Endothelial cell of umbilical vein (primary cell): ENCODE measurements at regions not wholly inside any gene's neighbourhood (a gene's known extent, or its start where the extent isn't known, plus 50 kb on each side); places are given as distances from the start of the nearest gene placed in this dataset.

Experiments
- BruUV-seq: library from RNA; stranded (reverse); fragments of 400-500 nt; replicated peaks from 2 replicates; lab custom pipeline; 2021; lab: Mats Ljungman, UMichigan
- CTCF ChIA-PET: fragments of 300-600, 350-600 bp; sonication (Branson Sonifier 250); formaldehyde crosslinking; loops from one replicate; lab custom pipeline; 2021; ENCODE audit warnings: antibody characterized with exemption, inconsistent platforms; lab: Charles Lee
- POLR2A ChIA-PET: fragments of 300-600, 350-600 bp; sonication (Branson Sonifier 250); formaldehyde crosslinking; loops from one replicate; lab custom pipeline; 2021; ENCODE audit warnings: antibody characterized with exemption, inconsistent platforms; lab: Charles Lee
- DNase-seq: peaks from one replicate; pipeline ENCODE4 v3.0.0-alpha.2; 2011; ENCODE audit warnings: low read depth, low spot score
- FAIRE-seq: peaks from 2 replicates; lab custom pipeline; 2011; peaks lifted over from hg19 to GRCh38; lab: Jason Lieb, UNC
- H2AFZ ChIP-seq: 2 replicates; pipeline ENCODE4 v1.6.0; 2012; ENCODE audit warnings: low read depth, low read length, control low read depth, inconsistent platforms
- H3K27ac ChIP-seq: 2 replicates; pipeline ENCODE4 v1.5.1; 2011; ENCODE audit warnings: low read depth, mild to moderate bottlenecking, control low read depth, low read length, moderate library complexity; ENCODE audit not compliant: insufficient read depth
- H3K27me3 ChIP-seq, 2 experiments: 2 replicates each; pipeline versions ENCODE4 v1.6.0 to v1.6.1; 2011; ENCODE audit warnings: low read length in 2 of 2, mixed read lengths in 1 of 2; ENCODE audit not compliant: control insufficient read depth in 2 of 2, insufficient read depth in 2 of 2
- H3K36me3 ChIP-seq, 2 experiments: 2 replicates in 1 of 2; 3 replicates in 1 of 2; pipeline ENCODE4 v1.5.1; 2011; ENCODE audit warnings: low read length in 2 of 2, mild to moderate bottlenecking in 1 of 2, moderate library complexity in 1 of 2; ENCODE audit not compliant: control insufficient read depth in 2 of 2, insufficient read depth in 2 of 2; ENCODE audit errors: extremely low read depth in 1 of 2
- H3K4me1 ChIP-seq: 3 replicates; pipeline ENCODE4 v1.5.1; 2011; ENCODE audit warnings: mild to moderate bottlenecking, low read length; ENCODE audit not compliant: control insufficient read depth, insufficient read depth; ENCODE audit errors: extremely low read depth
- H3K4me2 ChIP-seq: 2 replicates; pipeline ENCODE4 v1.6.1; 2011; ENCODE audit warnings: low read length, control low read depth, mixed read lengths; ENCODE audit not compliant: insufficient read depth
- H3K4me3 ChIP-seq, 3 experiments: fragments of 200-600 bp in 1 of 3; sonication (generic), shearing (Covaris generic) in 1 of 3; replicated peaks in 1 of 3; 2 replicates each; pipeline ENCODE4 v1.5.1; 2011 to 2016; ENCODE audit warnings: control low read depth in 3 of 3, low read length in 3 of 3, mild to moderate bottlenecking in 2 of 3, inconsistent platforms in 1 of 3, low read depth in 1 of 3, moderate library complexity in 1 of 3; ENCODE audit not compliant: insufficient read depth in 1 of 3
- H3K79me2 ChIP-seq: 2 replicates; pipeline ENCODE4 v1.6.0; 2012; ENCODE audit warnings: low read length, inconsistent platforms; ENCODE audit not compliant: control insufficient read depth, insufficient read depth
- H3K9ac ChIP-seq: replicated peaks from 2 replicates; pipeline ENCODE3; 2011; ENCODE audit warnings: low read length, control low read depth; ENCODE audit not compliant: insufficient read depth; ENCODE audit errors: extremely low read depth
- H3K9me1 ChIP-seq: replicated peaks from 3 replicates; pipeline ENCODE4 v1.6.0; 2011; ENCODE audit warnings: mild to moderate bottlenecking, low read length; ENCODE audit not compliant: control insufficient read depth, insufficient read depth; ENCODE audit errors: extremely low read depth
- H3K9me3 ChIP-seq: replicated peaks from 2 replicates; pipeline ENCODE4 v1.5.1; 2012; ENCODE audit warnings: low read length, inconsistent platforms; ENCODE audit not compliant: control insufficient read depth, insufficient read depth
- H4K20me1 ChIP-seq: replicated peaks from 2 replicates; pipeline ENCODE3; 2011; ENCODE audit warnings: mild to moderate bottlenecking, low read length; ENCODE audit not compliant: control insufficient read depth, insufficient read depth; ENCODE audit errors: extremely low read depth
- CTCF ChIP-seq, 2 donors: IDR thresholded peaks; 1 replicate in 1 of 2; 2 replicates in 1 of 2; pipeline ENCODE4 v1.5.1; 2011; ENCODE audit warnings: low read length in 2 of 2, mild to moderate bottlenecking in 2 of 2, moderate library complexity in 2 of 2, control low read depth in 1 of 2, inconsistent platforms in 1 of 2, low read depth in 1 of 2; ENCODE audit not compliant: insufficient read depth in 1 of 2; ENCODE audit errors: extremely low read depth in 1 of 2
- EZH2 ChIP-seq: IDR thresholded peaks from 2 replicates; pipeline ENCODE4 v1.6.1; 2012; ENCODE audit warnings: borderline replicate concordance, low read depth, mild to moderate bottlenecking, moderate library complexity, low read length, inconsistent platforms; ENCODE audit not compliant: severe bottlenecking
- FOS ChIP-seq: IDR thresholded peaks from 2 replicates; pipeline ENCODE4 v1.6.1; 2011; ENCODE audit warnings: mild to moderate bottlenecking, low read length, moderate library complexity, borderline replicate concordance; ENCODE audit not compliant: insufficient read depth
- MAX ChIP-seq: IDR thresholded peaks from 2 replicates; pipeline ENCODE4 v1.6.1; 2011; ENCODE audit not compliant: insufficient read depth, insufficient read length
- MYC ChIP-seq: IDR thresholded peaks from one replicate; pipeline ENCODE4 v1.6.1; 2011; ENCODE audit warnings: mild to moderate bottlenecking, low read depth, low read length
- POLR2A ChIP-seq: IDR thresholded peaks from 2 replicates; pipeline ENCODE4 v1.6.1; 2012; ENCODE audit warnings: low read depth, mild to moderate bottlenecking, control low read depth, low read length
- POLR2AphosphoS5 ChIP-seq: IDR thresholded peaks from 2 replicates; pipeline ENCODE4 v1.6.1; 2012; ENCODE audit warnings: low read depth, mild to moderate bottlenecking, control low read depth, low read length, moderate library complexity; ENCODE audit not compliant: insufficient read depth
- dilution Hi-C: fragments of 300-500 bp; cut with MboI; formaldehyde crosslinking; loops from one replicate; pipeline ENCODE4 v1.15.0; 2019; ENCODE audit warnings: low sequenced_read_pairs; ENCODE audit not compliant: extremely low pct_ligation_motif_present
- intact Hi-C: fragments of 100-400 bp; cut with micrococcal nuclease; formaldehyde crosslinking; loops from one replicate; pipeline ENCODE4 v1.10.0; 2022

- ChIA-PET CTCF (no interaction called here), POLR2A (no interaction called here)
- Histone ChIP-seq H4K20me1 (no peaks in the 10 kb centered on the region), H3K9ac (no peak overlapping the region), H3K4me1 (no peaks in the 10 kb centered on the region), H3K9me3 (no peaks in the 10 kb centered on the region), H3K9me1 (no peaks in the 10 kb centered on the region), H3K27me3 (peaks cover 0 to 2% of the 10 kb centered on the region in 2 experiments), H3K4me3 (no peak overlapping the region), H3K36me3 (no peaks in the 10 kb centered on the region), H3K79me2 (no peaks in the 10 kb centered on the region), H3K4me2 (no peak overlapping the region), H3K27ac (no peak overlapping the region), H2AFZ (no peak overlapping the region)
- DNase-seq = no peak
- no peak for FAIRE-seq
- BruUV-seq = no TSS peak
- dilution Hi-C loops = no loop called here
- TF ChIP-seq MYC = no peak
- TF ChIP-seq POLR2A = no peak
- TF ChIP-seq POLR2AphosphoS5 = no peak
- no peak for TF ChIP-seq EZH2
- no peak for TF ChIP-seq MAX
- no peak for TF ChIP-seq CTCF (IDR thresholded peaks at IDR 0.05; ENCODE audit: extremely low read depth in 1 of 2, insufficient read depth in 1 of 2, low read depth in 1 of 2, low read length in 2 of 2)
- no peak for TF ChIP-seq FOS
- intact Hi-C loops = no loop called here
These were observed 131.0 kb downstream of the SP3 start for GRCh38 chr2:173834141-173834540.
